NCI-H2029 treated with DMSO at 0.1 percent for 48 hours (cell line): ENCODE measurements at regions not wholly inside any gene's neighbourhood (a gene's known extent, or its start where the extent isn't known, plus 50 kb on each side); places are given as distances from the start of the nearest gene placed in this dataset.

ENCODE experiments used
- DNase-seq: peaks from one replicate; lab custom pipeline; 2025; lab: John Stamatoyannopoulos, UW

DNA sequence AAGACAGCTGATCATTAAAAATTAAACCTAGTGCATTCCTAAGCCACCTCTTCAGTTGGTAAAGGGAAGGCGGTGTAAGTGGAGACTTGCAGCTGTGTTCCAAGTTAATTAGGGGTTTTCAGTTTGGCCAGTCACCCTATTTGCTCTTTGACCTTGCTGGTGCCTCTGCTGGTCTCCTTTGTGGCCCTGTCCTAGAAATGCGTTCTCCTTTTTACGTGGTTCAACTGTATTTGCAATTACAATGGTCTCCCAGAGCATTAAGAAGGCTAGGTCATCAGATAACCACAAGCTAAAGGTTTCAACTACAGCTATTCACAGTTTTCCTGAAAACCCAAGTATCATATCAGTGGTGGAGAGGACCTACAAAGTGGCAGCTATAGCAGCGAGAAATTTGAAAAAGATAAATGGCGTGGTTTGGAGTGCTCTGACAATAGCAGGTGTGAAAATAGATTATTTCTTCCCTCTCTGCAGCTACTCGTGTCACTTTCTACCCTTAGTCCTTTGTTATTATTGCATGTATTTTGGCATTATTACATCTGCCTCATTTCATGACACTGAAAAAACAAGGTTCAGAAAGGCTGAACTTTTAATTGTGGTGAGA, 203.5 kb upstream of the TBC1D5 start:
- DNase-seq = no peak

DNA sequence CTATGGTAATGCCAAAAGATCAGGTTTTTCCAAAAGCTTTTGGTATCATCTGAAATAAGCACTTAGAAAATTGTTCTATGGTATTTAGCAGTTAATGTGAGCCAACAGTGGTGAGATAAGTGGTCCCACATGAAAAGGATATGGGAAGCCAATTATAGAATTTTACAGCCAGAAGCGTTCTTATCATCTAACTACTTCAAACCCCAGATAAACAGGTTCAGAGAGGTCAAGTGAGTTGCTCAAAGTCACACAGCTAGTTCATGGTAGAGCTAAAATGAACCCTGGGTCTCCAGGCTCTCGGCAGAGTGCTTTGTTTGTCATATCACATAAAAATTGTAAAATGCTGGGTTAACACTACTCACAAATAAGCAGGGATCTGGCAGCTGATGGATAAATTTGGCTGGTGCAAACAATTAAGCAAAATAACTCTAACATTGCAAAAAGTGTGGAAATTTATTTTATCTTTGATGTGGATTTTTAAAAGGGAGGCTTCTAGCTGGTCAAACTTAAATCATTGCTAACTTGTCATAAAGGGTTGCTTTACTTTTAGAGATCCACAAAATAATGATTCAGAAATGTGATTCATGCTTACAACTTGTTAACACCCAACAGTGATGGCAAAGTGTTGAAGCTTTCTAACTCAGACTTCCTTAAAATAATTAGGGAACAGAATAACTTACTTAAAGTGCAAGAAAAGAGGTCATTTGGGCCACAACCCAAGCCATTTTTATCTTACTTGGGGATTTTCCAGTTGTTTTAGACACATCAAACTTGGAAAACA, 202.8 kb upstream of the TBC1D5 start:
- no peak for DNase-seq

DNA sequence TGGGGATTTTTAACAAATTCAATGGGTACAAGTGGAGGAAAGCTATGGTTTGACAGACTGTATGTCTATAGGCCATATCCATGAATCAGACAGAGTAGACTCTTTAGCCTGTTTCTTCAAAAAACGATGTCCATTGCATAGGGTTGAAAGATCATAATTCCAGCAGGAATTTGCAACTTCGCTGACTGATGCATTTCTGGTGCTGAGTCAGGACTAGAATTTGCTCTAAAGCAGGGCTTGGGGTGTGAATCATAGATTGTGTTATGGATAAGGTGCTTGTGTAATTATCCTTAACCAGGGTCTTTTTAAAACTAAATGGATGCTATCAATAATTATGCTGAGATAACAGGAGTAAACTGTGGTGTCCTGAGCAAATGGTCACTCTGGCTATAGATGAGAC, 200.4 kb upstream of the TBC1D5 start:
- no peak for DNase-seq

DNA sequence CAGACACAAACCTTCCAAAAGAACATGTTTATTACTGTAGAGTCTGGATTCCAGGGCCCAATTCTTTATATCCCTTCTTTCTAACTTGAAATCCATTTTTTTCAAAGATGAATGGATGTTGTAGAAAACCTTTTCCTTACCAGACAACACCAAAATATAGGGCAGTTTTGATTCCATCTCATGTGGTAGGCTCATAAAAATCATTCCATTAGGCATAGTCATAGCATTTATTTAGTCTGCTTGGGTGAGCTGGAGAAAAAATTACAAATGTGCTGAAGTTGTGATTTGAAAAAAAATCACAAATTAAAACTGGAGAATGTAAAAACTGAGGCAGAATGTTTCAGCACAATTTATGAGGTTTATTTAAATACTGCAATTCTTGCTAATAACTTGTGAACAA, 199.3 kb upstream of the TBC1D5 start:
- no peak for DNase-seq

DNA sequence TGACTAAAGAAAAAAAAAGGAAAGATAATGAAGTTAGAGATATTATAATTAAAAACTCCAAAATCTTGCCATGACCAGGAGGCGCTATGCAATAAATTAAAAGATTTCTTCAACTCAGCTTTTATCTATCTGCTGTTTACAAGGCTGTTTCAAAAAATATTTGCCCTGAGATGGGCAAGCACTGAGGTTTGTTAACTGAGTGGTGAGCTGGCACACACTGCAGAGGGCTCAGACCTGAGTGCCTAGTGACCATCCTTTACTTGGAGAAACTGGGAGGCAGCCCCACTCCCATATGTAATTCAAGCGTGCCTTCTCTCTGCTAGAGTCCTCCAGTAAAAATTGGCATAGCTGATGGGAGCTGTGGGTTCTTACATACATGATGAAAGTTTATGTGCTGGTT, 198.7 kb upstream of the TBC1D5 start:
- DNase-seq = no peak

DNA sequence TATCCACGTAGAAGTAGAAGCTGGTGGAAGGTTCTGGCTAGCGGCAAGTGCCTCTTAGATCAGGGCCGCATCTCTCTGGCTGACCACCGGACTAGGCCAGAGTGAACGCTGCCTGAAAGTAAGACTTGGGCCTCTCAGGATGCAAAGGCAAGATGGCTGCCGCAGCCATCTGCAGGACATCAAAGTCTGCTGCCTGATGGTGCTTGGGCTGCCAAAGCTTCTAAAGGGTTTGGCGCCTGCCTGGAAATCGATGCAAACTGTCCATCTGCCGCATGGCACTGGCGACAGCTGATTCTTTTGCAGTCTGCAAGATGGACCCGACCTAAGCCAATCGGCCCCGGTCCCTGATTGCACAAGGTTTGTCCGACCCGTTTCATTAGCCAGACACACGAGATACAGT, 196.7 kb upstream of the TBC1D5 start:
- no peak for DNase-seq

DNA sequence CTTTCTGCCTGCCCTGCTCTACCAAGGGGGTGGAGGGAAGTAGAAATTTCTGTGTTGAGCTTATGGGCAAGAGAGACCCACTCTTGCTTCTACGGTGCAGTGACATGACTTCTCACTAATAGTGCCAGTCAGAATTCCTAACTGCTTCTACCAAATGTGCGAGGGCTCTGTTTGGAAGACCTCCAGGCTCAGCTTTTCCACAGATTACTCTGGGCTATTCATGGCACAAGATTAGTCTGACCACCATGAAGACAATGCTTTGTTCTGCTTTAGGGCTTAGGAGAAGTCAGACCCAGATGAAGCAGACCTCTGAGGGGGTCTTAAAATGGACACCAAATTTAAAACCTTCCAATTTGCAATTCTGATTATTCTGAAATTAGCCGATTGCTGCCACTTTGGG, 195.9 kb upstream of the TBC1D5 start:
- no peak for DNase-seq

DNA sequence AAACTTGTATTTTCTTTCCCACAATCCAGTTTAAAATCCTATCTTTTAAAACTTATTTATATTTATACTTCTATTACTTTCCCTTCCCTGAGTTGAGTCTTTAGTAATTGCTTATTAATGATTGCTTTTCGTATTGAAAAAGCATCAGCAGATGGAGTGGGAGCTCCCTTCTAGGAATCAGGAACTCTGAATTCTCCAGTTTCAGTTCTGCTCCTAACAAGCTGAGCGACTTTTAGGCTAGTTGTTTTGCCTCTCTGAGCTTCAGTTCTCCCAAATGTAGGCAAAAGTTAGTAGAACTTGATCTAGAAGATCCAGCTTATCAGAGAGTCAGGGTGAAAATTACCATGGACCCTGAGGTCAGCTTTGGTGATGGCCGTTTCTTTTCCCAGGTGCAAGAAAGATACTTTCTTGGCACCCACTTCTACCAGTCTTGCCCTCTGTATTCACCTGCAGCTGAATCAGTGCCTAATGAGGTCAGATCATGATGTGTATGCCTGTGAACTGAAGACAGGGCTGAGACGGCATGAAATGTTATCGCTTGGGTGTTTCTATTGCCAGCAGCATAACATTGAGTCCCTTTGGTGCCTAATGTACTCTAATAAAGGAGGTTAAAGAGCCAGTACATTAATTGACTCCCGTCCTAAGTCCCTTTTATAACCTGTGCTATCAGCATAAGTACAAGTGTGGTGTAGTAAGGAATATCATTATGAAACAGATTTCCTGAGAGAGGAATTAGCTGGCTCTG, 194.5 kb upstream of the TBC1D5 start:
- no peak for DNase-seq

DNA sequence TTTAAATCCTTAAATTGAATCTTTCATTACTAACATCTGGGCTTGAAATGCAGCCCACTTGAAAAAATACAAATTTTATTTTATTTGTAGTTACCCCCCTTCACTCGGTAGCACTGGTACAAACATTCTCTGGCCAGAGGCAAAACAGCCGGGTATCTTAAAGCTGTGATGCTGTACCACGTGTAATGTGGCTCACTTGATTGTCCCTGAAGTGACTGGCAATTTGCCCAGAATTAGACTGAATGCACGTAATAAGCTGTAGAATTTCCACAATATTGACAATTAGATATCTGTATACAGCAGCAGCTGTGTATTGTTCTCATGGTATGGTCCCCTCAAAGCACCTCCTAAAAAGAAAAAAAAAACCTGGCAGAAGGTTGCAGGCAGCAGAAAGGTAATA, 192.8 kb upstream of the TBC1D5 start:
- DNase-seq = no peak

DNA sequence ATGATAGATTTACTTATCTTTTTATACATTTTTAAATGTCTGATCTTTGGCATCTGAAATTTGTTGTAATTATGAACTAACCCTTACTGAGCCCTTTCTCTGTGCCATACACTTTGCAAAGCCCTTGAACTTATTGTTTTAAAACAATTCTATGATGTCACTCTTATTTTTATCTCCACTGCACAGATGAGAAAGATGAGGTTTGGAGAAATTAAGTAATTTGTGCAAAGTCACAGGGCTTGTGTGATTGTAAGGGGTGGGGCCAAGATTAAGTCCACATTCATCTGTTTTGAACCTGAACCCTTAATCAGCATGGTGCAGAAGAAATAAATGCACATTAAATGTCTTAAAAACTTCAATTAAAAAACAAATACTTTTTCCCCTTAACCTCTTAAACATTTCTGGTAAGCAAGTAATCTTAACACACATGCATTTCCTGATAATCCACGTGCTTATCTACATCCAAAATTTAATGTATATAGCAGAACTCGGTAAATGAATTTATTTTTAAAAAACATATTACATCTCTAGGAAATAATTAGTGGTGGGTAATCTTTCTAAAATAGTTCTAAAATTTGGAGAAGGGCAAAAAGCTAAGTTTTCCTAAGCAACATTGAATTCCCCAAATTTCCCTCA, 189.8 kb upstream of the TBC1D5 start:
- no peak for DNase-seq

DNA sequence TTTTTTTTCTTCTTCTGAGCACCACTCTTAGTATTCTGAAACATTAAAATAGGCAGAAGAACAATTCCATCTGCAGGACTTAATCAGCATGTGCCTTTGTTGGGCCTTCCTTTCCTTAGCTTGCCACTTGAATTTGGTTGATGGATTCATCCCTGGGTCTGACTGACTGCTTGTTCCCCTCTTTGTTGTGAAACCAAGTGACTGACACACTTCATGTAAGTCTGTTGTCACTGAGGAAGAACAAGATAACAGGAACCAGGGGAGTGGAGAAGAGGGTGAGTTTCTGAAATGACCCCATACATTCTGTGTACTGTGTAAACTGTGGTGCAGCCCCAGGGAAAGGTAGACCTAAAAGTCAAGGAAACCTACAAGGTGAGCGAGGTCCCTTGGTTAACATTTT, 188.7 kb upstream of the TBC1D5 start:
- no peak for DNase-seq

DNA sequence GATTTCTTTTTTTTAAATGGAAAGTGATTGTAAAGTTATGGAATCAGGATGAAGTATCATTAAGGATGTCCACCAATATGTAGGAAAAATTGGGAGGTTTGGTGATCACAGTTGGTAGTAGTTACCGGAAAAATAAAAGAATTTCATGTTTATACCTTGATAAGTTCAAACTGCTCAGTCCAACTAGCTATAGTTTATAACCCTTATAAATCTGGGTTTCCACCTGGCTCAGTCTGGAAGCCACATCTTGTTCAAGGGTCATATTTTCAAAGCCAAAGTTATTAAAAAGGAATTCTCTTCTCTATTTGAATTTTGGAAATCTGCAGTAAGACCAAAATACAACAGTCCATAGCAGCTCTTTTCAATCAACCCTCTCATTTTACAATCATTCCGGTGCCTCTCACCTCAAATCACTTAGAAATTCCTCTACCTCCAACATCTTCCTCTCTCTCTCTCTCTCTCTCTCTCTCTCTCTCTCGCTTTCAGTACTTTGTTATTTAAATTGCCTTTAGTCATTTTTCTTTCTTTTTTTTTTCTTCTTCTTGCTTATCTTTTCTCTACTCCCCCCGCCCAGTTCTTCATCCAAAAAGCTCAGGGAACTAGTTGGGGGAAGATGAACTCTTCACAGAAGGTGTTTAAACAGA, 186.2 kb upstream of the TBC1D5 start:
- no peak for DNase-seq

DNA sequence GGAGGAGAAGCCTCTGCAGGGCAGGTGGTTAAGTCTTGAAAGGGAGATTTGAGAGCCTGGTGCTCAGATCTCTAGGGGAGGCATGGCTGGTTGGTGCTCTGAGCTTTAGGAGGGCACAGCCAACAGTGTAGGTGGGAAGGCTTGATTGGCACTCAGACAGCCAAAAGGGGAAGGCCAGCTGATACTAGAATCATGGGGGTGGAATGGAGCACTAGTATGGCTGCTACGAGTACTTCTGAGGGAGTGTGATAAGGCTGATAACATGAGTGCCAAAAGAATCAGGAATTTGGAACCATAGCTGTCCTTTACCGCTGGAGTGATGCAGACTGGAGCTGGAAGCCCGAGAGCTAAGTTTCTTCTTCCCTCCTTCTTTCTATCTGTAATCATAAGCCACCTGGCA, 184.6 kb upstream of the TBC1D5 start:
- DNase-seq = no peak

DNA sequence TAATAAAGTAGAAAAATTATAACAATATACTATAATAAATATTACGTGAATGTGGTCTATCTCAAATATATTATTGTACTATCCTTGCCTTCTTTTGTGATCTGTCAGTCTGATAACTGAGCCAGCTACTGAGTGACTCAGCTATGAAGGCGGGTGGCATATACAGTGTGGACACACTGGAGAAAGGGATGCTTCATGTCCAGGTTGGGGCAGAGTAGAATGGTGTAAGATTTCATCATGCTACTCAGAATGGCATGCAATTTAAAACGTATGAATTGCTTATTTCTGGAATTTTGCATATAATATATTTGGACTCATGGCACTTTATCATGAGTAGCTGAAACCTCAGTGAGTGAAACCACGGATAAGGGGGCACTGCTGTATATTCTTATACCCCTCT, 172.9 kb upstream of the TBC1D5 start:
- DNase-seq = no peak

DNA sequence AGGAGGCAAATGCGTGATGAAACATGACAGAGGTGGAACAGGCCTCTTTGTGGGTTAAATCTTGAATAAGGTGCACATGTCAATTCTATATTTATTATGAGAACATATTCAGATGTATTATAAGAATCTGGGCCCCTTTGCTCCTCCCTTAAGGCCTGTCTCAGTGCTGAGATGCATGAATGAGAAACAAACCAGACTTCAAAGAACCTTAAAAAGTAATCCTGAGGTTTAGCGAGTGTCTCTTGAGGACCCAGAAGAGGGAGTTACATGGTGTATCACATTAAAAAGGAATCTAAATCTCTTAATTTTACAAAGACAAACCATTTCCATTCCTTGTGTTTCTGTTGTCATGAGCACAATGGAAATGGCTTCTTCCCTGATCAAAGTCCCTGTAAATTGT, 170.9 kb upstream of the TBC1D5 start:
- DNase-seq = no peak

DNA sequence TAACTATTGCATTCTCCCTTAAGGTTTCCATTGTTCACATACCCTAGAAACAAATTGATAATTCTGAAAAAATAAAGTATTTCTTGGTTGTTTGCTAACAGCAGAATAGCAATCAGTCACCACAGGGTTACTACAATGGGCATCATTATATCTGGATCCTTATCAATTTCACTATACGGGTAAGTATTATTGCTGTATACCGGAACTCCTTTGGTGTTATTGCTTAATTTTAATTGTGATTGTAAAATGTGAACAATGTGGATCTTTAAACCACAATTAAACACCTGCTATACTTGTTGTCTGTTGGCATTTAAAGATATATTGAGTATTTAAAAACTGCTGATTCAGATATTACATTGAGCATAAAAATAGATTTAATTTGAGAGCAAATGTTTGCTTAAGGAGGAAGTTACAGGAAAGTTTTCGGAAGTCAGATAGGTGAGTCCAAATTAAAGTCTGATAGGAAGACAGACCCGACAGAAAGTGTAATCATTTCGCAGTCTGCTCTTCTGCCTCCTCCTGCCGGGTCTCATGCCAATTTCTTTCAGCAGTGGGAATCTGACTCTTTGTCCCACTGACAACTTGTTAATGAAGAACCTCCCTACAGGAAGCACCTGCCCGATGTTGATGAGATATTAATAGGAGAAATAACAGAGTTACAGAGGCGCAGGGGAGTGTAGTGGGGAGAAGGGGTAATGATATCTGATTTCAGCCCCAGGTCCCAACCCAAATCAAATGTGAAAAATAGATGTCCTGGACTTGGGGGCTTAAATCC, 169.7 kb upstream of the TBC1D5 start:
- DNase-seq = no peak

DNA sequence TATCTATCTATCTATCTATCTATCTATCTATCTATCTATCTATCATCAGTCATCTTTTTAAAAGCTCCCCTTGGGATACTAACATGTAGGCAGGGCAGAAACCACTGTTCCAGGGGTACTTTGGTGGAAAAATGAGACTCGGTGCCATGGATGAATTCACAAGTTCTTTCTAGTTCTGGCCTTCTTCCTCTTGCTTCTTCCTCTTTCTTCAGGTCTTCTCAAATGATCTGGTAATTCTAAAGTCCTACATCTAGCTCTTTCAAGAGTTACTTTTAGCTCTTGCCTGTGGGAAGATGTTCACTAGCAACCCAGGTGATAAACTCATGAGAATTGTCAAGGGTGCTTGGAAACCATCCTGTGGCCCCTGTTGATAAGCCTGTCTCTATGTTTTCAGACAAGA, 168.5 kb upstream of the TBC1D5 start:
- no peak for DNase-seq

DNA sequence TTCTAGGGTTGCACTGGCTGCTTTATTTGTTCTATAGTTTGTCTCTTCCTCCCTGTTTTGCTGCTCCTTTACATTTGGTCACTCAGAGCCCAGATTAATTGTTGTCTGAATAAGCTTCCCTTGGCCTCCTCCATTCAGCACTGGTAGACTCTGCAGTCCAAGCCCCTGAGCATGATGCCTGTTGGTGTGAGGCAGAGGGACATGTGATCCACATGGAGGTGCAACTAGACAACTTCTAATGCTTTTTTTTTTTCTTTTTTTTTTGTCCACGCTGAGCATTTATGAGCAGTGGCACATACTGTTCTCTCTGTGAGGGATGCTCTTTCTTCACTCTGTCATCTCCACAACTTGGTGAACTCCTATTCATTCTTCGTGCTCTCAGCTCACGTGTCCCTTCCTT, 167.3 kb upstream of the TBC1D5 start:
- DNase-seq = no peak

DNA sequence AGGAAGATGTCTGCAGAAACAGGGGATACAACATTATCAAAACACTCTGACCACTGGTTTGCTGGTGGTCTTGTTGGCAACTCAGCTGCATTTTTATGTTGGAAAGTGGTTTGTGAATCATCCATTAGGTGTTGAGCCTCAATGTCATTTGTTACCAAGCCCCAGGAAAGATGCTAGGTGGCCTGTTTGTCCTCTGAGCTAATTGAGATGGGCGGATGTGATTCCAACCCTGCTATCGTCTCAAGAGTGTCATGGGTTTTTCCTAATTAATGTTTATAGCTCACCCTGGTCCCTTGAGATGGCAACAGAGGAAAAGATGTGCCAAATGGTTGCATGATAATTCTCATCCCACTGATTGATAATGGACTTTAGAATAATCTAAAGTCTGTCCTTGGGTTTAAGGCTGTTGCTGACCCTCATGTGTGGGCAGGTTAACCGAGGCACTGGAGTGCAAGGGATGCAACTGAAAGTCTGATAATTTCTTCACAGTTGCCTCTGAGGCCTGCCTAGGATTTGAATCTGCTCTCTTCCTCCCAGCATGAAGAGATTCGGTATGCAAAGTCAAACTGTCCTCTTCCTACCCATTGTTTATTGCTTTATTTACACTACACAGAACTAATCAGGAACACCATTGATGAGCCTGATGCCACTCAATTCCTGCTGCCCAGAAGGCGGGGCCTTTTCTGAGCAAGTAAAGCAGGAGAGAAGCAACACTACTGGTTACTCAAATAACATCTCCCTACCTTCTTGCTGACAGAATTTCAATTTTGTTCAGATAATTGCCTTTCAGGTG, 166.2 kb upstream of the TBC1D5 start:
- DNase-seq = no peak

DNA sequence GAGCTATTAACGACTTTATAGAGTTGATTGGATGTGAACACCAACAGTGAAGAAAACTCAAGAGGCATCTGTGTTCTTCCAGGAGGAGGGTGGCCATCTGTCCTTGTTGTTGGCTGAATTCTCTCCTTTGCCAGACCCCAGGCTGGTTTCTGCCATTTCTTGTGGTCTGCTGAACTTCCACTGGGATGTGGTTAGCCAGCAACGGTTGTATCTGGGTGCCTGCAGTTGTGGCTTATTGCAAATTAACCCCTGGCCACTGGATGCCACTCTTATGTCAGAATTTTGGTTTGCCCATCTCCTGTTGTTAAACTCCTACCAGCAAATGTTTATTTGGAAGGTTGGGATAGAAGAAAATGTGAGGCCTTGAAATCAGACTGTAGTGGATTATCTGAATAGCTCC, 163.6 kb upstream of the TBC1D5 start:
- DNase-seq = no peak

DNA sequence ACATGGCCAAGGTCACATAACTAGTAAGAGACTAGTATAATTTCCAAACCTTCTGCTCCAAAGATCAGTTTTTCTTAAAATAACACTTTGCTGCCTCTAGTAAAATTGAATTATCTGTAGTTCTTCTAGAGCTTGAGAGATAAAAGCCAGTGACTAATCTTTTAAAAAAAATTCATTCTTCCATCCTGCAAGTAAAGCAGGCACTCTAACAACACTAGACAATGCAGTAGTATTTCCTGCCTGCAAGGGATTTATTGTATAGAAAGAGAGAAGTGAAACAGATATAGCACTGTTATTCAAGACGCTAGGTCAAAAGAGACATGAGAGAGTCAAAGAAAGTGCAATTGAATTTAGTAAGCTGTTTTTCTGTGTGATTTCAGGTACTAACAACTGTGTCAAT, 159.5 kb upstream of the TBC1D5 start:
- DNase-seq = no peak
